Body of pancreas (tissue), 4 donors: ENCODE measurements at regions not wholly inside any gene's neighbourhood (a gene's known extent, or its start where the extent isn't known, plus 50 kb on each side); places are given as distances from the start of the nearest gene placed in this dataset.

Experiments used
- POLR2A ChIP-seq, 3 donors: fragments of 450-650 bp; IDR thresholded peaks; one replicate each; pipeline ENCODE4 v1.6.1; 2016; ENCODE audit warnings: antibody characterized with exemption in 3 of 3, mild to moderate bottlenecking in 2 of 3
- TF ChIP-seq, protein P1 (sequence below), 7 experiments: fragments of 450-650 bp in 4 of 7; fragments of 200-600 bp in 3 of 7; sonication (generic) in 3 of 7; IDR thresholded peaks; one replicate each; pipeline ENCODE4 v1.5.1; 2016 to 2019; ENCODE audit warnings: antibody characterized with exemption in 7 of 7

DNA sequence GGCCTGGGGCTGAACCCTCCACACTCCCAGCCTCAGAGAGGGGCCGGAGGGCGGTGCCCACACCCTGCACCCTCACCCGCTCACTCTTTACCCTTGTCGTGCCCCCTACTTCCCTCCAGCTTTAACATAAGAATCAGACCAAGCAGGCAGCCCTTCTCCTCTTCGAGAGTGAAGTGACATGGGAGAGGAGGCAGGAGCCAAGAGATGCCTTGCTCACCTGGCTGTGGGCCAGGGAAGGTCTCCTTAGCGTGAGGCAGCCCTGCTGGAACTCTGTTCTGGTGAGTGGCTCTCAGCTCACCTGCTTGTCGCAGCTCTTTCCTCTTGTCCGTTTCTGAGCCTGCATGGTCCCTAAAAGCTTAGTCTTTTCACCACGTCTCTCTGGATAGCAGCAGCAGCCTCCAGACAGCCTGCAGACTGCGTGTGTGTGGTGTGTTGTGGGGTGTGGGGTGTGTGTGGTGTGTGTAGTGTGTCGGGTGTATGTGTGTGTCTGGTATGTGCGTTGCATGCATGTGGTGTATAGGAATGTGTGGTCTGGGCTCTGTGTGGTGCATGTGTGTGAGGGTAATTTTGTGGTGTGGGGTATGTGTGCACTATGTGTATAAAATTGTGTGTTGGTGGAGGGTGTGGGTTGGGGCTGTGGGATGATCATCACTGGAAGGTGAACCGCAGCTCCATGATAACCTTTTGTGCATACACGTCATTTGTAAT lies 86.7 kb downstream of the CCDC185 start:
- TF ChIP-seq POLR2A (IDR thresholded peaks at IDR 0.05), result no peak
- TF ChIP-seq, protein P1, sequence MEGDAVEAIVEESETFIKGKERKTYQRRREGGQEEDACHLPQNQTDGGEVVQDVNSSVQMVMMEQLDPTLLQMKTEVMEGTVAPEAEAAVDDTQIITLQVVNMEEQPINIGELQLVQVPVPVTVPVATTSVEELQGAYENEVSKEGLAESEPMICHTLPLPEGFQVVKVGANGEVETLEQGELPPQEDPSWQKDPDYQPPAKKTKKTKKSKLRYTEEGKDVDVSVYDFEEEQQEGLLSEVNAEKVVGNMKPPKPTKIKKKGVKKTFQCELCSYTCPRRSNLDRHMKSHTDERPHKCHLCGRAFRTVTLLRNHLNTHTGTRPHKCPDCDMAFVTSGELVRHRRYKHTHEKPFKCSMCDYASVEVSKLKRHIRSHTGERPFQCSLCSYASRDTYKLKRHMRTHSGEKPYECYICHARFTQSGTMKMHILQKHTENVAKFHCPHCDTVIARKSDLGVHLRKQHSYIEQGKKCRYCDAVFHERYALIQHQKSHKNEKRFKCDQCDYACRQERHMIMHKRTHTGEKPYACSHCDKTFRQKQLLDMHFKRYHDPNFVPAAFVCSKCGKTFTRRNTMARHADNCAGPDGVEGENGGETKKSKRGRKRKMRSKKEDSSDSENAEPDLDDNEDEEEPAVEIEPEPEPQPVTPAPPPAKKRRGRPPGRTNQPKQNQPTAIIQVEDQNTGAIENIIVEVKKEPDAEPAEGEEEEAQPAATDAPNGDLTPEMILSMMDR (IDR thresholded peaks at IDR 0.05), result no peak
